GM12872 (cell line): ENCODE measurements at regions not wholly inside any gene's neighbourhood (a gene's known extent, or its start where the extent isn't known, plus 50 kb on each side); places are given as distances from the start of the nearest gene placed in this dataset.

Source experiments
- TF ChIP-seq, protein P1 (sequence below): IDR thresholded peaks from 3 replicates; pipeline ENCODE4 v1.5.1; 2011; ENCODE audit warnings: low read depth, mild to moderate bottlenecking, low read length, moderate library complexity; ENCODE audit not compliant: insufficient read depth

DNA sequence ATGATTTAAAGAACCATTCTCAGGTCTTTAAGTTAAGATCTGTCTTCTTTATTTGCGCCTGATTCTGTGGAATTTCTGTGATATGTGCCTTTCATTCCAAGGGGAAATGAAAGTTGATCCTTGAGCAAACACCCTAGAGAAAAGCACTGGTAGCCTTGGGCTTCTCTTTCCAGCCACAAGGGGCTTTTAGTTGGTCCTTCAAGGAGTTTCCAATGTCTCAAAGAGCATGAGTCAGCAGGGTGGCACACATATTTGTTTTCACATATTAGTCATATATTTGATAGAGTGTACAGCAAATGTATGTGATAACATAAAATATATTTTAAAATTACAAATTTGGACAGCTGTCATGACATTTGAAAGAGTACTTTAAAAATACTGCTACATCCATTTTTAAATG, 339.5 kb downstream of the TXNL1 start:
- TF ChIP-seq, protein P1, sequence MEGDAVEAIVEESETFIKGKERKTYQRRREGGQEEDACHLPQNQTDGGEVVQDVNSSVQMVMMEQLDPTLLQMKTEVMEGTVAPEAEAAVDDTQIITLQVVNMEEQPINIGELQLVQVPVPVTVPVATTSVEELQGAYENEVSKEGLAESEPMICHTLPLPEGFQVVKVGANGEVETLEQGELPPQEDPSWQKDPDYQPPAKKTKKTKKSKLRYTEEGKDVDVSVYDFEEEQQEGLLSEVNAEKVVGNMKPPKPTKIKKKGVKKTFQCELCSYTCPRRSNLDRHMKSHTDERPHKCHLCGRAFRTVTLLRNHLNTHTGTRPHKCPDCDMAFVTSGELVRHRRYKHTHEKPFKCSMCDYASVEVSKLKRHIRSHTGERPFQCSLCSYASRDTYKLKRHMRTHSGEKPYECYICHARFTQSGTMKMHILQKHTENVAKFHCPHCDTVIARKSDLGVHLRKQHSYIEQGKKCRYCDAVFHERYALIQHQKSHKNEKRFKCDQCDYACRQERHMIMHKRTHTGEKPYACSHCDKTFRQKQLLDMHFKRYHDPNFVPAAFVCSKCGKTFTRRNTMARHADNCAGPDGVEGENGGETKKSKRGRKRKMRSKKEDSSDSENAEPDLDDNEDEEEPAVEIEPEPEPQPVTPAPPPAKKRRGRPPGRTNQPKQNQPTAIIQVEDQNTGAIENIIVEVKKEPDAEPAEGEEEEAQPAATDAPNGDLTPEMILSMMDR = no peak

DNA sequence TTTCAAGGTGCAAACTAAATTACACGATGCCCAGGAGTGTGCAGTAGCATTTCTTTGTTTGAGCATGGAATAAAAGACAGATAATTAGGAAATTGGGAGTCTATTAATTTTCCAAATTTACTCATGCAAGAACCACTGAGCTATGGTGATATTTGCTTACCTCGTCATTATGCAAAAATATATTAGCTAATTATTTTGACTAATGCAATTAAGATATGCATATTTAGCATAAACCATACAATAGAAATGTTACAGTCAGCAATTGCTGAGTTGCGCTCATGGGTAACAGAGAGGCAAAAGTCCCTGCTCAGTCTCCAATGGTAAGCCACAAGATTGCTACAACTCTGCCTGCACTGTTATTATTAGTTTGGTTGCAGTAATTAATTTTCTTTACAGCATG, 342.0 kb downstream of the TXNL1 start:
- TF ChIP-seq, protein P1 = no peak

- TF ChIP-seq, protein P1 = no peak
These were observed 343.8 kb downstream of the TXNL1 start for GRCh38 chr18:56294484-56295183.

GRCh38 chr18:56291294-56291693, 347.1 kb downstream of the TXNL1 start:
- TF ChIP-seq, protein P1 = no peak

- TF ChIP-seq, protein P1 = no peak
These were observed 349.0 kb downstream of the TXNL1 start for GRCh38 chr18:56289381-56289780.

DNA sequence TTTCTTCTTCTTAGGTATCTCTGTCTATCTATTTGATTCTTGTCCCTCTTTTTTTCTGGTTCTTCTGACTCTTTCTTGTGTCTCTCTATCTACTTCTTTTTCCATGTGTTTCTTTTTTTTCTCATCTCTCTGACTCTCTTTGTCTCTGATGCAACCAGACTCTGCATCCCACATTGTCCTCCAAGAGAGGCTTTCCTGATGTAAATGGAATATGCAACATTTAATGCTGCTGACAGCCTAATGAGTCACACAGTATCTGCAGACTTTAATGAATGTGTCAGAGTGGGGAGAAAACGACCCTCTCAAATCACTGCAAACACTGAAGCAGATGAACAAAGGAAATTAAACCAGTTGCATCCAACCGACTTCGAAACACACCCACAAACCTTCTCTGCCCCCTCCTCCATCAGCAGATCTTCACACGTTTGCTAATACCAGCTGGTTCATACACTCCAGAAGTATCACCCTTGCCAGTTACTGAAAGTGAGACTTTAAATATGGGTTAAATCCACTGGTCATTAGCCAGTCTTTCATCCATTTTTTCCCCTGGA, 351.5 kb downstream of the TXNL1 start:
- TF ChIP-seq, protein P1 = no peak

- TF ChIP-seq, protein P1 = no peak
These were observed 352.9 kb downstream of the TXNL1 start for GRCh38 chr18:56285387-56286065.
